OCI-LY1 (cell line): ENCODE measurements at regions not wholly inside any gene's neighbourhood (a gene's known extent, or its start where the extent isn't known, plus 50 kb on each side); places are given as distances from the start of the nearest gene placed in this dataset.
"Not testable (repeated sequence)": the region's sequence is repeated elsewhere in the genome, so short reads cannot be mapped to it uniquely, and the experiment has no call there.

ENCODE experiments used
- EZH2 ChIP-seq: fragments of 200-600 bp; sonication (generic), shearing (Covaris generic); IDR thresholded peaks from 2 replicates; pipeline ENCODE4 v1.8.0; 2017; ENCODE audit warnings: borderline replicate concordance, mixed run types, mild to moderate bottlenecking, antibody characterized with exemption, low read length, moderate library complexity, mixed read lengths
- TF ChIP-seq, protein P1 (sequence below): fragments of 200-600 bp; sonication (generic), shearing (Covaris generic); IDR thresholded peaks from 2 replicates; pipeline ENCODE4 v1.5.1; 2017; ENCODE audit warnings: mild to moderate bottlenecking, antibody characterized with exemption, low read length, moderate library complexity, mixed read lengths

GRCh38 chr10:85141520-85141919 is 813.1 kb downstream of the CCSER2 start:
- TF ChIP-seq, protein P1, sequence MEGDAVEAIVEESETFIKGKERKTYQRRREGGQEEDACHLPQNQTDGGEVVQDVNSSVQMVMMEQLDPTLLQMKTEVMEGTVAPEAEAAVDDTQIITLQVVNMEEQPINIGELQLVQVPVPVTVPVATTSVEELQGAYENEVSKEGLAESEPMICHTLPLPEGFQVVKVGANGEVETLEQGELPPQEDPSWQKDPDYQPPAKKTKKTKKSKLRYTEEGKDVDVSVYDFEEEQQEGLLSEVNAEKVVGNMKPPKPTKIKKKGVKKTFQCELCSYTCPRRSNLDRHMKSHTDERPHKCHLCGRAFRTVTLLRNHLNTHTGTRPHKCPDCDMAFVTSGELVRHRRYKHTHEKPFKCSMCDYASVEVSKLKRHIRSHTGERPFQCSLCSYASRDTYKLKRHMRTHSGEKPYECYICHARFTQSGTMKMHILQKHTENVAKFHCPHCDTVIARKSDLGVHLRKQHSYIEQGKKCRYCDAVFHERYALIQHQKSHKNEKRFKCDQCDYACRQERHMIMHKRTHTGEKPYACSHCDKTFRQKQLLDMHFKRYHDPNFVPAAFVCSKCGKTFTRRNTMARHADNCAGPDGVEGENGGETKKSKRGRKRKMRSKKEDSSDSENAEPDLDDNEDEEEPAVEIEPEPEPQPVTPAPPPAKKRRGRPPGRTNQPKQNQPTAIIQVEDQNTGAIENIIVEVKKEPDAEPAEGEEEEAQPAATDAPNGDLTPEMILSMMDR: not testable (repeated sequence)
- not testable (repeated sequence) for TF ChIP-seq EZH2
